T-helper 2 cell treated with Interferon-gamma antibody and Interleukin-4, amounts not matched to agents 5 μg/mL and 100 μg/mL, for 36 hours (primary cell): ENCODE measurements at regions not wholly inside any gene's neighbourhood (a gene's known extent, or its start where the extent isn't known, plus 50 kb on each side); places are given as distances from the start of the nearest gene placed in this dataset.

ENCODE experiments used
- DNase-seq: peaks from one replicate; pipeline ENCODE4 v3.0.0; 2021; ENCODE audit warnings: low spot score
- H3K27ac Mint-ChIP-seq: one replicate; pipeline ENCODE4 v1.8.0; 2021; ENCODE audit warnings: mild to moderate bottlenecking, mixed read lengths
- H3K27me3 Mint-ChIP-seq: one replicate; pipeline ENCODE4 v1.8.0; 2021; ENCODE audit warnings: low read depth, mixed read lengths
- H3K36me3 Mint-ChIP-seq: one replicate; pipeline ENCODE4 v1.8.0; 2021; ENCODE audit warnings: low read depth, mixed read lengths
- H3K4me1 Mint-ChIP-seq: one replicate; pipeline ENCODE4 v1.8.0; 2021; ENCODE audit warnings: low read depth, mixed read lengths
- H3K4me3 Mint-ChIP-seq: one replicate; pipeline ENCODE4 v1.8.0; 2022; ENCODE audit warnings: mild to moderate bottlenecking, moderate library complexity, mixed read lengths
- H3K9me3 Mint-ChIP-seq: one replicate; pipeline ENCODE4 v1.8.0; 2021; ENCODE audit warnings: mixed read lengths

DNA sequence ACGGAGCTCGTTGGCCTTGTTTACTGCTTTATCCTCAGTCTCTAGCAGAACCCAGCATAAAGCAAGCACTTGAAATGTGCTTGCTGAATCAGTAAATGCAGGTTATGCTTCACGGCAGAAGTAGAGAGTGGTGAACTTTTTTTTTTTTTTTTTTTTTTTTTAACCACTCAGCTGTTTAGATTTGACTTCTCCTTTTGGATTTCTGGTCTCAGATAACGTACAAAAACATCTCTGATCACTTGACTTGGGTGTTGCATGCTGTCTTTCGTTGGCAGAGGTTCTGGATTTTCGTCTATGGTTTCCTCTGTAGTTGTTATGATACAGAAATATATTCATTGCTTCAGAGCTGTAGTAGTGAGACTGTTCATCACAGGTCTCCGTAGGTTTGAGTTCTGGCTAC lies 242.5 kb upstream of the HABP2 start:
- Mint-ChIP-seq H3K4me1 (no peaks in the 10 kb centered on the region), H3K9me3 (no peaks in the 10 kb centered on the region), H3K27me3 (no peaks in the 10 kb centered on the region), H3K4me3 (no peak overlapping the region), H3K36me3 (no peaks in the 10 kb centered on the region), H3K27ac (no peak overlapping the region)
- DNase-seq = no peak

DNA sequence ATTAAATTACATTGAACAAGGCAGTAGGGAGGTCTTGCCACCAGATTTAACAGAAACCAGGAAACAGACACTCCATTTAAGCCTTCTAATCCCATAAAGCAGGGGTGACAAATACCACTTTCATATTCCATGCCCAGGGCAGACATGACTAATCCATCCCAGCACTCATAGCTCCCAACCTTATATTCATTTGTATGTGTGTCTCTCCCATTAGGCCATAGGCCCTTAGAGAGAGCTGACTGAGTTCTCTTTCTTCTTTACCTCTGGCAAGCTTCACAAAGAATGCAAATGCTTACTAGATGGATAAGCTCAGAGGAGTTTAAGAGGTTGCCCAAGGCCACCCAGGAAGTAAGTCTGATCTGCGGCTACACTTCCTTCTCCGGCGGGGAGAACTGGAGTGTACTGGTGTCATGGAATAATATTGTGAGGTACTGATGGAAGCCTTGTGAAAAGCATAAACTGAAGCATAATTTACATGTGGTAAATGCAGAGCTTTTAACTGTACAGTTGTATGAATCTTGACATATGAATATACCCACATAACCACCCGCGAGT lies 239.7 kb upstream of the HABP2 start:
- H3K4me1 Mint-ChIP-seq = no peaks in the 10 kb centered on the region
- H3K36me3 Mint-ChIP-seq = no peaks in the 10 kb centered on the region
- DNase-seq = no peak
- no peak overlapping the region for H3K27ac Mint-ChIP-seq
- no peaks in the 10 kb centered on the region for H3K27me3 Mint-ChIP-seq
- no peak overlapping the region for H3K4me3 Mint-ChIP-seq
- H3K9me3 Mint-ChIP-seq = no peaks in the 10 kb centered on the region

DNA sequence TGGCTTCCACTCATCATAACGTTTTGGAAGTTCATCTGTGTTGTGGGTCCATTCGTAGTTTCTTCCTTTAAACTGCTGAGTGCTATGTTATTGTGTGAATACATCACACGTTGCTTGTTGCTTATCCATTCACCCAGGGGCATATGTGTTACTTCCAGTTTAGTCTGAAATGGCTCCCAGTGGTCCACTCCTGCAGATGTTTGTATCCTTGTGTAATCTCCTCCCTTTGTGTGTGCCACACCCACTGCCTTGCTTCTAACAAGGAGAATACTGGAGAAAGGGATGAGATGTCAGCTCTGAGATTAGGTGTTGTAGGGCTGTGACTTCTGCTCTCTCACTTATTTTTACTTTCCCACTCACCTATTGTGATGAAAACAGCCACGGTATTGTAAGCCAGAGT lies 239.1 kb upstream of the HABP2 start:
- no peaks in the 10 kb centered on the region for H3K4me1 Mint-ChIP-seq
- H3K9me3 Mint-ChIP-seq = no peaks in the 10 kb centered on the region
- no peaks in the 10 kb centered on the region for H3K27me3 Mint-ChIP-seq
- no peak for DNase-seq
- no peak overlapping the region for H3K27ac Mint-ChIP-seq
- no peak overlapping the region for H3K4me3 Mint-ChIP-seq
- H3K36me3 Mint-ChIP-seq = no peaks in the 10 kb centered on the region

DNA sequence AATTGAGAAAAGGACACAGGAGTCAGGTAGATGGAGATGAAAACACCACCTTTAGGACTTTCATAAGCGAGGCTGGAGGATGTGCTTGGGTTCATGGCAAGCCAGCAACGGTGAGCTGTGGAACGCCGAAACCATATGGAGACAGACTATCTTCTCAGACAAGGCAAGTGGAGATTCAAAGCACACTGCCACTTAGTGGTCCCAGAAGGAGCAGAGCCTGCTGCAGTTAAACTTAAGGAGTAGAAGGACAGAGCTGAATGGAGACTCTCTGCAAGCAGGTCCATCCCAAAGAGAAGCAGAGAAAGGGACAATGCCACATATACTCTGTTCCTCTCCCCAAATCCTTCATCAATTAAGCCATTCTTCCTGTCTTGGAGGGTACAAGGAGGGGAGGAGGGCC lies 236.3 kb upstream of the HABP2 start:
- H3K36me3 Mint-ChIP-seq = no peaks in the 10 kb centered on the region
- no peak overlapping the region for H3K4me3 Mint-ChIP-seq
- H3K27ac Mint-ChIP-seq = no peak overlapping the region
- H3K9me3 Mint-ChIP-seq = no peaks in the 10 kb centered on the region
- H3K27me3 Mint-ChIP-seq = no peaks in the 10 kb centered on the region
- no peak for DNase-seq
- H3K4me1 Mint-ChIP-seq = no peaks in the 10 kb centered on the region

DNA sequence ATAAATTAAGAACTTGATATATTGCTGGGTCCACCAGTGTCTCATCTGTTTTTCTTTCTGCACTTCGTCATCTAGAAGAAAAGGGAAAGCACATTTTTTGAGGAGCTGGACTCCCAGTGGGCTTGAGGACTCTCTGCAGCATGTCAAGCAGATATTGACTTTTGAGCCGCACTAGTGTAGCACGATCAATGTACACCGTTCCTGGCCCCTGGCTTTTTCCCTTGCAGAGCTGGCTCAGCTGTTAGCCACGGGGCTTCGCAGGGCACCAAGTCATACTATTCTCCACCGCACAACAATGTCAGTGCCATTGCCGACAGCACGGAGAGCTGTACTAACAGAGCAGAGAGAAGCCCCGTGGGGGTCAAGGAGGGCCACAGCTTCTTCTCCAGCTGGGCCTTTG lies 235.4 kb upstream of the HABP2 start:
- Mint-ChIP-seq H3K4me1 (no peaks in the 10 kb centered on the region), H3K27me3 (peaks cover 3% of the 10 kb centered on the region), H3K27ac (no peak overlapping the region), H3K36me3 (no peaks in the 10 kb centered on the region), H3K9me3 (no peaks in the 10 kb centered on the region), H3K4me3 (no peak overlapping the region)
- no peak for DNase-seq

DNA sequence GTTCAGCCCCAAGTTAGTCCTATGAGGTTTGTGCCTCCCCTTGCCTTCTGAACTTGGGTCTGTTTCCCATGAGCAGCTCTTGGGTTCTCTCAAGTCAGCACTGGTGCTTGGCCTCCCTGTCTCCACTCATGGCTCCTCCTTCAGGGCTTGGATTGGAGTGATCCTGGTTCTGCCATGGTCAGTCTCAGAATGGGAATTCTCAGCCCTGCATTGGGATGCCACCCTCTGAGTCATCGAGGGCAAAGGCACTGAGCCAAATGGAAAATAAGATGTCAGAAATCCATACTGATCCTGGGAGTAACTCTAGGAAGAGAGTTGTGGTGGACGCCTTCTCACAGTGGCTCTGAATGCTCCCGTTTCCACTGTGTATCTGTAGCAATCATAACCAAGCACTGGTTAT lies 233.4 kb upstream of the HABP2 start:
- peaks cover 3% of the 10 kb centered on the region for H3K27me3 Mint-ChIP-seq
- H3K4me1 Mint-ChIP-seq = no peaks in the 10 kb centered on the region
- no peak for DNase-seq
- no peaks in the 10 kb centered on the region for H3K36me3 Mint-ChIP-seq
- H3K9me3 Mint-ChIP-seq = no peaks in the 10 kb centered on the region
- H3K4me3 Mint-ChIP-seq = no peak overlapping the region
- no peak overlapping the region for H3K27ac Mint-ChIP-seq

DNA sequence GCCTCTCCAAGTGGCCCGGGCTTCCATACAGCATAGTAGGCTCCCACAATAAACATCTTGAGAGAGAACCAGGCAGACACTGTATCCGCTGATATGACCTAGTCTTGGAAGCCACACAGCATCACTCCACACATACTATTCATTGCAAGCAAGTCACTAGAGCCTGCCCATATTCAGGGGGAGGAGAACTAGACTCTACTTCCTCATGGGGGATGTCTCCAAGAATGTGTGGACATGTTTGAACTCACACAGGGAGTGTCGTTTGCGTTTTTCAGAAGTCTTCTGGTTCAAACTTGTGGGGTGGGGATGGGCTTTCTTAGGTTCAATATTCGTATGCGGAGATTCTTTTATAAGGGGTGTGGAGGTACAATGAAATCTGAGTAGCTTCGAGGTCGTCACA lies 232.6 kb upstream of the HABP2 start:
- Mint-ChIP-seq H3K4me1 (no peaks in the 10 kb centered on the region), H3K4me3 (no peak overlapping the region), H3K36me3 (no peaks in the 10 kb centered on the region), H3K9me3 (no peaks in the 10 kb centered on the region), H3K27me3 (peaks cover 3% of the 10 kb centered on the region), H3K27ac (no peak overlapping the region)
- DNase-seq = no peak

DNA sequence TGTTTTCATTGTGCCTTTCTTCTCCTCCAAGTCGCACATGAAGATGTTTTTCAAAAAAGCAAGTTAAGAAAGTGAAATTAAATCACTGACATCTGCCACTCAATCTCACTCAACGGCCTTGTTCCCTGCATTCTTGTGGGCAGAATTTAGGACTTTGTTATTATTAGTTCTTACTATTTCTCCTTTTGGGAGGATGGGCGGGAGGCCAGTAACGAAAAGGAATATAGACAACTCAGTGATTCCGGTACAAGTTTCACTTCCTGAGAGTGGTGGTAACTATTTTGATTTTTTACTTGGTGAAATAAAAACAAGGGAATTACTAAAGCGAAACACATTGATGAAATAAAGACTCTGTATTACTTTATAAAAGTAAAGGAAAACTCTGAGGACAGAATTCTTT lies 231.9 kb upstream of the HABP2 start:
- no peaks in the 10 kb centered on the region for H3K36me3 Mint-ChIP-seq
- no peak overlapping the region for H3K27ac Mint-ChIP-seq
- no peaks in the 10 kb centered on the region for H3K4me1 Mint-ChIP-seq
- H3K9me3 Mint-ChIP-seq = no peaks in the 10 kb centered on the region
- no peak overlapping the region for H3K4me3 Mint-ChIP-seq
- DNase-seq = no peak
- H3K27me3 Mint-ChIP-seq = peaks cover 3% of the 10 kb centered on the region

DNA sequence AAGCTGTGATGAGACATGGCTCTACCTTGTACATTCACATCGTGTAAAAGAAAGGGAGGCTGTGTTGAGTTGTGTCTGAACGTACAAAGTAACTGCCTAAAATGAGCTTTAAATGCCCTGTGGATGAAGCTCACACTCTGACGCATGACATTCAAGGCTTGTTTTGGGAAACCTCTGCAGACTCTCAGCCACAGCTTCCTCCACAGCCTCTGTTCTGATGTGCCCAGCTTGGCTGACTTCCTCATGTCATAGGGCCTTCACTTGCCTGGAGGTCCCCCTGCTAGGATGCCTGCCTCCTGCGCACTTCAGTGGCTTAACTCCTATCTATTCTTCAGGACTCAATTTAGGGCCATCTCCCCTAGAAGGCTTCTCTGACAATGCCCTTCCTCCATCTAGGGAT lies 230.0 kb upstream of the HABP2 start:
- Mint-ChIP-seq H3K9me3 (no peaks in the 10 kb centered on the region), H3K27ac (no peak overlapping the region), H3K27me3 (peaks cover 3% of the 10 kb centered on the region), H3K4me1 (no peaks in the 10 kb centered on the region), H3K4me3 (no peak overlapping the region), H3K36me3 (no peaks in the 10 kb centered on the region)
- no peak for DNase-seq

DNA sequence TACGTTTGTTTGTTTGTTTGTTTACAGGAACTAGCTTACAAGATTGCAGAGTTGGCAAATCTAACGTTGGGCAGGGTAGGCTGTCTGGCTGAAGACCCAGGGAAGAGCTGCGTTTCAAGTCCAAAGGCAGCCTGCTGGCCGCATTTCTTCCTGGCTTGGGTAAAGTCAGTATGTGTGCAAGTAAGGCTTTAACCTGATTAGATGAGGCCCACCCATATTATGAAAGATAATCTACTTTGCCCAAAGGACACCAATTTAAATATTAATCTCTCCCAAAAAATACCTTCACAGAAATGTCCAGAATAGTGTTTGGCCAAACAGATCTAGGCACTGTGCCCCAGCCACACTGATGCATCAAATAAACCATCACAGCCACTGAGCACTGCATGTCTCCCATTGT lies 228.9 kb upstream of the HABP2 start:
- Mint-ChIP-seq H3K4me1 (no peaks in the 10 kb centered on the region), H3K4me3 (no peak overlapping the region), H3K36me3 (no peaks in the 10 kb centered on the region), H3K27ac (no peak overlapping the region), H3K27me3 (peaks cover 3% of the 10 kb centered on the region), H3K9me3 (no peaks in the 10 kb centered on the region)
- no peak for DNase-seq

DNA sequence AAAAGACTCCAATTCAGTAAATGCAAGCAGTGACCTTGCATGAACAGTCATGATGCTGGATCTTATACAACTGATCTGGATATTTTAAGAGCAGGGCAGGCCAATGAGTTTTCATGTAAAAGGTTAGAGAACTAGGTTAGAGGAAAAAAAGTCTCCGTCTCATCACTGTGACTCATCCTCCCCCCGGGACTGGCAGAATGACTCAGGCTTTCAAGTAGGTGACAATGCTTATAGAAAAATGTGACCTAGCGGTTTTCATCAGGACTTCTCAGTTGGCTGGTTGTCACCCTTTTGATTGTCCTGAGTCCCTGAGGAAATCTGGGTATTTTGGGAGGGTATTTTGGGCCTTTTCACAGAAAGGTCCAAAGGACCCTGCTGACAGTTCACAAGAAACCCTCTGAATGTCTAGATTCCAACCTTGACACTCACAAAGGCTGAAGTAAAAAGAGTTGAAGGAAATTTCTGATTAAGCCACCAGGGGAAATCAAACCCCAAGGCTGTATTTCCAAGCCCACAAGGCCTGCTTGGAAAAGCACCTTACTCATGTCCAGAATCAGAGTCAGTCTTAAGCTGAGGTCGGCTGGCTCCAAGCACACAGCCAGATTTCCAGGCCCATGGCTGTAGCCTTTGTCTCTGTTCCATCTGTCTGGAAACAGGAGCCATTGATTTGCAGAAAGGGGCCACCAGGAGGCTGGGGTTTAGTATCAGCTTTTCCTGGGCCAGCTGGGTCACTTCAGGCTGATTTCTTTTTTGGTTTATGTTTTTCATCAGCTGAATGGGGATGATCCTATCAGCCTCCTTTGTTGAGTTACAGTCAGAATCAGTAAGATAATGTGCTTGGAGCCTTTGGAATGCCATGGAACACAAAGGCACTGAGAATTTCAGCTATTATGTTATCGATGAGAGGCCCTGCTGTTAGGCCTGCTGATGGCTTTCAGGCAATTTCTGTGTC lies 226.4 kb upstream of the HABP2 start:
- Mint-ChIP-seq H3K9me3 (no peaks in the 10 kb centered on the region), H3K4me3 (no peak overlapping the region), H3K4me1 (no peaks in the 10 kb centered on the region), H3K27ac (no peak overlapping the region), H3K36me3 (no peaks in the 10 kb centered on the region), H3K27me3 (peaks cover 3% of the 10 kb centered on the region)
- DNase-seq = peak; percentile 6

DNA sequence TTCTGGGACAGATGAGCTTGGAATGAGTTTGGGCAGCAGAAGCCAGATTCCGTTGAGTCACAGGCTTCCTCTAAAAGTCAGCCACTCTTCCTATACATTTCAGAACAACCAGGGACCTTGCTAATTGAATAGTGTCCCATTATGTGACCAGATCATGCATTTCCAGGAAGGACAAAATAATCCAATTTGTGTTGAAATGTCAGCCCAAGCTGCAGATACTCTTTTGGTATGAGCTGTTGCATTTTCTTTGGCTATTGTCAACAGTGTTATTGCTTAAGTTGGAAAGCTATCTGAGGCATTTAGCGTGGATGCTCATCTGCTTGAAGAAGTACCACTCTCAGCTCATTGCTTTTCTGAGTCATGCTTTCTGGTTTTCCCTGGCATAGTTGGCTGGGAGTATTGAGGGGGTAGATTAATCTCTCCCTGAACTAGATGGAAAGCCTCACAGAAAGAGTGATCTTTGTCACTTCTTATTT lies 223.7 kb upstream of the HABP2 start:
- Mint-ChIP-seq H3K27ac (no peak overlapping the region), H3K9me3 (no peaks in the 10 kb centered on the region), H3K27me3 (no peaks in the 10 kb centered on the region), H3K4me1 (no peaks in the 10 kb centered on the region), H3K4me3 (no peak overlapping the region), H3K36me3 (no peaks in the 10 kb centered on the region)
- DNase-seq = no peak

DNA sequence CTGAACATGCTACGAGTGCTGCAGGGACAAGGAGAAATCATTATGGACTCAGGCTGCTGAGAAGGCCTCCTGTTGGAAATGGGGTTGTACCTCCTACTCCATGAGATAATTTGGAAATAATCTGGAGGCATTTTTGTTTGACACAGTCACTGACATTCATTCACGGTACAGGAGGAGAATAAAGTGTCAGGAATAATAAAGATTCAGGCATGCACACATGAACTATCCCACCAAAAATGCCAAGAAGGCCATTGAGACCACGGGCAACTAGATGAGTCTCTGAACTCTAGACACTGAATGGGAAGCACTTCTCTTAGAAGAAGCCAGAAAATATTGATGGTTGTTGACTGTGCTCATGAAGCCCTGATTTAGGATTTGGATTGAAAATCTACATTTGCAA lies 220.9 kb upstream of the HABP2 start:
- Mint-ChIP-seq H3K9me3 (no peaks in the 10 kb centered on the region), H3K27me3 (no peaks in the 10 kb centered on the region), H3K36me3 (no peaks in the 10 kb centered on the region), H3K4me1 (no peaks in the 10 kb centered on the region), H3K27ac (no peak overlapping the region), H3K4me3 (no peak overlapping the region)
- DNase-seq = no peak

DNA sequence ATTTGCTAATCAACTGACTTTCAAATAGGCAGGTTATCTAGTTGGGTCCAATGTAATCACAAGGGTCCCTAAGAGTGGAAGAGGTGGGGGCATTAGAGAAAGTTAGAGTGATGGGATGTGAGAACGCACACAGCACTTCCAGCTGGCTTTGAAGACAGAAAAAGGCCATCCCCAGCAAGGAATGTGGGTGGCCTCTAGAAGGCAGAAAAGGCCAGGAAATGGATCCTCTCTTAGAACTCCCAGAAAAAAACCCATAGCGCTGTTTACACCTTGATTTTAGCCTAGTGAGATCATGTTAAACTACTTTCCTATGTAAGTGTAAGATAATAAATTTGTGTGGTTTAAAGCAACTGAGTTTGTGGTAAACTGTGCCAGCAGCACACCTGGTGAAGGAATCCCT lies 219.5 kb upstream of the HABP2 start:
- no peaks in the 10 kb centered on the region for H3K27me3 Mint-ChIP-seq
- H3K36me3 Mint-ChIP-seq = no peaks in the 10 kb centered on the region
- H3K4me1 Mint-ChIP-seq = no peaks in the 10 kb centered on the region
- H3K9me3 Mint-ChIP-seq = no peaks in the 10 kb centered on the region
- H3K4me3 Mint-ChIP-seq = no peak overlapping the region
- no peak for DNase-seq
- H3K27ac Mint-ChIP-seq = no peak overlapping the region

DNA sequence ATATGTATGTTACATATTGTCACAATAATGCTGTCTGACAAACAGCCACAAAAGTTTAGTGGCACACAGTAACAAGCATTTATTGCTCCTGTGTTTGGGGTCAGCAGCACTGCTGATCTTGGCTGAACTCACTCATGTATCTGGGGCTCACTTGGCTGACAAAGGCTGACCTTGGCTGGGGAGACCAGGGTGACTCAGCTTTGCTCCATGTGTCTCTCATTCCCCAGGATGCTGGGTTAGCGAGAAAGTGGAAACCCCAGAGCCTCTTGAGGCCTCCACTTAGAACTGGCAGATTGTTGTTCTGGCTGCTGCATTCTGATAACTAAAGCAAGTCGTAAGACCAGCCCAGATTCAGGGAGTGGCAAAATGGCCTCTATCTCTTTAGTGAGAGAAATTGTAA lies 217.3 kb upstream of the HABP2 start:
- H3K4me3 Mint-ChIP-seq = no peak overlapping the region
- H3K36me3 Mint-ChIP-seq = no peaks in the 10 kb centered on the region
- no peaks in the 10 kb centered on the region for H3K9me3 Mint-ChIP-seq

More for the DNA sequence above, 217.3 kb upstream of the HABP2 start:
- no peaks in the 10 kb centered on the region for H3K4me1 Mint-ChIP-seq
- H3K27ac Mint-ChIP-seq = no peak overlapping the region
- no peaks in the 10 kb centered on the region for H3K27me3 Mint-ChIP-seq
- no peak for DNase-seq
